ENCODE measurements at regions not wholly inside any gene's neighbourhood (a gene's known extent, or its start where the extent isn't known, plus 50 kb on each side); places are given as distances from the start of the nearest gene placed in this dataset.

GRCh38 chr19:24004166-24004565, 82.8 kb upstream of the ZNF254 start:
- no peak overlapping the region for H3K4me3 ChIP-seq
- ATAC-seq = no peak
- DNase-seq (ENCODE audit: low spot score) = no peak
- TF ChIP-seq ZNF114 (CRISPR knock-in tag; IDR thresholded peaks at IDR 0.05) (no peak), POLR2AphosphoS5 (IDR thresholded peaks at IDR 0.05; ENCODE audit: low read depth) (no peak), NANOG (IDR thresholded peaks at IDR 0.05; ENCODE audit: borderline replicate concordance) (no peak), ZNF331 (CRISPR knock-in tag; IDR thresholded peaks at IDR 0.05; ENCODE audit: low read depth) (no peak), EZH2 (IDR thresholded peaks at IDR 0.05; ENCODE audit: low read depth, unreplicated experiment) (no peak), ETS1 (IDR thresholded peaks at IDR 0.05) (no peak), ZNF462 (CRISPR knock-in tag; IDR thresholded peaks at IDR 0.05) (no peak), JUNB (IDR thresholded peaks at IDR 0.05; ENCODE audit: unreplicated experiment) (no peak)
- no peaks in the 10 kb centered on the region for H3K27me3 ChIP-seq (ENCODE audit: insufficient read depth)
- no peak overlapping the region for H3K27ac ChIP-seq (ENCODE audit: low read depth)
- H3K4me2 ChIP-seq = no peak overlapping the region
- H3K36me3 ChIP-seq (ENCODE audit: insufficient read depth) = no peaks in the 10 kb centered on the region
- Mint-ChIP-seq H3K9me3 (peaks cover 88% of the 10 kb centered on the region), H3K27ac (no peak overlapping the region), H3K4me1 (no peaks in the 10 kb centered on the region), H3K4me3 (no peak overlapping the region), H3K27me3 (ENCODE audit: insufficient read depth, low read depth, poor library complexity) (peaks cover 8% of the 10 kb centered on the region), H3K36me3 (ENCODE audit: low read depth) (peaks cover 29% of the 10 kb centered on the region)
- H3F3A ChIP-seq (replicated peaks; ENCODE audit: low read depth) = no peaks in the 10 kb centered on the region
- no peaks in the 10 kb centered on the region for H3K4me1 ChIP-seq (ENCODE audit: insufficient read depth)
- no peaks in the 10 kb centered on the region for H4K20me1 ChIP-seq (replicated peaks; ENCODE audit: insufficient read depth)
- no peaks in the 10 kb centered on the region for H3K9me2 ChIP-seq (ENCODE audit: insufficient read depth)
- H2AFZ ChIP-seq = no peak overlapping the region
- no peaks in the 10 kb centered on the region for H3K79me2 ChIP-seq (replicated peaks; ENCODE audit: insufficient read depth)
